Mammary epithelial cell (primary cell): ENCODE measurements at regions not wholly inside any gene's neighbourhood (a gene's known extent, or its start where the extent isn't known, plus 50 kb on each side); places are given as distances from the start of the nearest gene placed in this dataset.

ENCODE experiments used
- CTCF ChIP-seq, 2 donors: IDR thresholded peaks in 1 of 2; conservative IDR thresholded peaks in 1 of 2; 2 replicates each; pipeline ENCODE4 v1.5.1; 2011 to 2012; ENCODE audit warnings: inconsistent platforms in 2 of 2, low read length in 2 of 2, mild to moderate bottlenecking in 2 of 2, control low read depth in 1 of 2, low read depth in 1 of 2; ENCODE audit not compliant: insufficient read depth in 1 of 2; ENCODE audit errors: extremely low read depth in 1 of 2
- EZH2 ChIP-seq: IDR thresholded peaks from 2 replicates; pipeline ENCODE4 v1.6.1; 2012; ENCODE audit warnings: low read length, inconsistent platforms, borderline replicate concordance

DNA sequence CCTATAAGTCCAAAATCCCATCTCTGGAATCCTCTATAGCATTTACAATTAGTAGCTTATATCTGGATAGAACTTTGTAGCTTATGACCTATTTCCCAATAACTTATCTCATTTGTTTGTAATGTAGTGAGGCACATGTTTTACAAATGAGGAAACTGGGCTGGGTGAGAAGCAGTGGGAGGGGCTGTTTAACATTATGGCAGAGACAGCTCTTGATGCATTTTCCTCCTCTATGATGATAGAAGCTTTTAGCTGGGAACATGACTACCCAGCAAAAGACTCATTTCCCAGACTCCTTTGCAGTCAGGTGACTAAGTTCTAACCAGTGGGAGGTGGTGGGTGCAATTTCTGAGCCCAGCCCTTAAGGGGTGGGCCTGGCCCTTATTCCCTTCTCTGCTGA is 179.7 kb downstream of the TTC8 start:
- TF ChIP-seq CTCF (conservative IDR thresholded peaks at IDR 0.05 in 1 of 2, IDR thresholded peaks at IDR 0.05 in 1 of 2; ENCODE audit: extremely low read depth in 1 of 2, insufficient read depth in 1 of 2, low read depth in 1 of 2, low read length in 2 of 2) = no peak
- no peak for TF ChIP-seq EZH2
